Hepatocyte (in vitro differentiated cells): ENCODE measurements at regions not wholly inside any gene's neighbourhood (a gene's known extent, or its start where the extent isn't known, plus 50 kb on each side); places are given as distances from the start of the nearest gene placed in this dataset.

Experiments used
- CTCF ChIP-seq: fragments of 200-600 bp; sonication (generic); IDR thresholded peaks from 2 replicates; pipeline ENCODE4 v1.5.1; 2016; ENCODE audit warnings: antibody characterized with exemption, mild to moderate bottlenecking; ENCODE audit not compliant: poor library complexity
- EZH2phosphoT487 ChIP-seq: fragments of 200-600 bp; sonication (generic); IDR thresholded peaks from one replicate; pipeline ENCODE4 v1.6.1; 2018; ENCODE audit warnings: antibody characterized with exemption, mild to moderate bottlenecking, low read depth, moderate library complexity; ENCODE audit not compliant: unreplicated experiment, severe bottlenecking

- TF ChIP-seq EZH2phosphoT487 (no peak), CTCF (no peak)
These were observed 798.4 kb downstream of the TUSC7 start for GRCh38 chr3:117507958-117508357.
